ENCODE measurements at regions not wholly inside any gene's neighbourhood (a gene's known extent, or its start where the extent isn't known, plus 50 kb on each side); places are given as distances from the start of the nearest gene placed in this dataset.

DNA sequence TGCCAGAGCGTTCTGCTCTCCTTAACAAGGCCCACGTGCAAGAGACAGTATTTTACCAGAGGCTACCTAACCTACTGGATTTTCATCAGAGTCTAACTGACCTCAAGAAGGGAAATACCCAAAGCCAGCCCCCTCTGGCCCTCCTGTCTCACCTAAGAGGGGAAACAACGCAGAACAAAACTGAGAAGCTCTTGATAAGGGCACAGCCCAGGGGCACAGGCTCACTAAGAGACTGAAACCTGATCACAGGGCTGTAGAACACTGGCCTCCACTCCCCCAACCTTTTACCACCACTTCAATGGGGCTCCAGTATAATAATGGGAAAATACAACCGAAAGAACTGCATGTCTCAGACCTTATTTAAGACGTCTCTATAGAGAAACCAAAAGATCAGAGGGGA, 449.5 kb upstream of the CAMK1G start:
- TF ChIP-seq, protein P1, sequence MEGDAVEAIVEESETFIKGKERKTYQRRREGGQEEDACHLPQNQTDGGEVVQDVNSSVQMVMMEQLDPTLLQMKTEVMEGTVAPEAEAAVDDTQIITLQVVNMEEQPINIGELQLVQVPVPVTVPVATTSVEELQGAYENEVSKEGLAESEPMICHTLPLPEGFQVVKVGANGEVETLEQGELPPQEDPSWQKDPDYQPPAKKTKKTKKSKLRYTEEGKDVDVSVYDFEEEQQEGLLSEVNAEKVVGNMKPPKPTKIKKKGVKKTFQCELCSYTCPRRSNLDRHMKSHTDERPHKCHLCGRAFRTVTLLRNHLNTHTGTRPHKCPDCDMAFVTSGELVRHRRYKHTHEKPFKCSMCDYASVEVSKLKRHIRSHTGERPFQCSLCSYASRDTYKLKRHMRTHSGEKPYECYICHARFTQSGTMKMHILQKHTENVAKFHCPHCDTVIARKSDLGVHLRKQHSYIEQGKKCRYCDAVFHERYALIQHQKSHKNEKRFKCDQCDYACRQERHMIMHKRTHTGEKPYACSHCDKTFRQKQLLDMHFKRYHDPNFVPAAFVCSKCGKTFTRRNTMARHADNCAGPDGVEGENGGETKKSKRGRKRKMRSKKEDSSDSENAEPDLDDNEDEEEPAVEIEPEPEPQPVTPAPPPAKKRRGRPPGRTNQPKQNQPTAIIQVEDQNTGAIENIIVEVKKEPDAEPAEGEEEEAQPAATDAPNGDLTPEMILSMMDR (IDR thresholded peaks at IDR 0.05): no peak
- TF ChIP-seq, protein P2, sequence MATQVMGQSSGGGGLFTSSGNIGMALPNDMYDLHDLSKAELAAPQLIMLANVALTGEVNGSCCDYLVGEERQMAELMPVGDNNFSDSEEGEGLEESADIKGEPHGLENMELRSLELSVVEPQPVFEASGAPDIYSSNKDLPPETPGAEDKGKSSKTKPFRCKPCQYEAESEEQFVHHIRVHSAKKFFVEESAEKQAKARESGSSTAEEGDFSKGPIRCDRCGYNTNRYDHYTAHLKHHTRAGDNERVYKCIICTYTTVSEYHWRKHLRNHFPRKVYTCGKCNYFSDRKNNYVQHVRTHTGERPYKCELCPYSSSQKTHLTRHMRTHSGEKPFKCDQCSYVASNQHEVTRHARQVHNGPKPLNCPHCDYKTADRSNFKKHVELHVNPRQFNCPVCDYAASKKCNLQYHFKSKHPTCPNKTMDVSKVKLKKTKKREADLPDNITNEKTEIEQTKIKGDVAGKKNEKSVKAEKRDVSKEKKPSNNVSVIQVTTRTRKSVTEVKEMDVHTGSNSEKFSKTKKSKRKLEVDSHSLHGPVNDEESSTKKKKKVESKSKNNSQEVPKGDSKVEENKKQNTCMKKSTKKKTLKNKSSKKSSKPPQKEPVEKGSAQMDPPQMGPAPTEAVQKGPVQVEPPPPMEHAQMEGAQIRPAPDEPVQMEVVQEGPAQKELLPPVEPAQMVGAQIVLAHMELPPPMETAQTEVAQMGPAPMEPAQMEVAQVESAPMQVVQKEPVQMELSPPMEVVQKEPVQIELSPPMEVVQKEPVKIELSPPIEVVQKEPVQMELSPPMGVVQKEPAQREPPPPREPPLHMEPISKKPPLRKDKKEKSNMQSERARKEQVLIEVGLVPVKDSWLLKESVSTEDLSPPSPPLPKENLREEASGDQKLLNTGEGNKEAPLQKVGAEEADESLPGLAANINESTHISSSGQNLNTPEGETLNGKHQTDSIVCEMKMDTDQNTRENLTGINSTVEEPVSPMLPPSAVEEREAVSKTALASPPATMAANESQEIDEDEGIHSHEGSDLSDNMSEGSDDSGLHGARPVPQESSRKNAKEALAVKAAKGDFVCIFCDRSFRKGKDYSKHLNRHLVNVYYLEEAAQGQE (IDR thresholded peaks at IDR 0.05; ENCODE audit: insufficient read depth in 1 of 2, low read depth in 2 of 2, low read length in 1 of 2): no peak
- TF ChIP-seq POLR2AphosphoS5 (IDR thresholded peaks at IDR 0.05; ENCODE audit: low read depth, low read length): no peak
- no peak for TF ChIP-seq SIN3A (IDR thresholded peaks at IDR 0.05; ENCODE audit: borderline replicate concordance, insufficient read depth, low read depth, low read length)
- no peak for TF ChIP-seq TCF7L2 (IDR thresholded peaks at IDR 0.05; ENCODE audit: low read depth, low read length)
